K562 (cell line): ENCODE measurements at regions not wholly inside any gene's neighbourhood (a gene's known extent, or its start where the extent isn't known, plus 50 kb on each side); places are given as distances from the start of the nearest gene placed in this dataset.

ENCODE experiments used
- ATAC-seq: fragments of 200-7000 bp; cut with Tn5 transposase; 3 replicates; pipeline ENCODE4 v1.9.1; 2020; ENCODE audit warnings: moderate library complexity
- BruUV-seq: library from RNA; stranded (reverse); fragments of 400-500 nt; replicated peaks from 2 replicates; lab custom pipeline; 2021; lab: Mats Ljungman, UMichigan
- CTCF ChIA-PET: fragments of 300-600 bp; formaldehyde crosslinking; extraction: SDS; loops from one replicate; lab custom pipeline; 2021; ENCODE audit warnings: low intra/inter-chr PET ratio; lab: Yijun Ruan, JAX
- POLR2A ChIA-PET: fragments of 300-600, 350-650 bp; sonication (Branson Sonifier 250); formaldehyde crosslinking; extraction: SDS; loops from one replicate; lab custom pipeline; 2021; ENCODE audit warnings: antibody characterized with exemption, inconsistent platforms; lab: Yijun Ruan, JAX
- DNase-seq, 4 experiments: peaks; one replicate each; pipeline versions ENCODE4 v3.0.0 to v3.0.0-alpha.2; 2011 to 2018; ENCODE audit warnings: low spot score in 3 of 4, mixed read lengths in 3 of 4; ENCODE audit errors: extremely low read depth in 1 of 4
- FAIRE-seq: peaks from 2 replicates; lab custom pipeline; 2011; peaks lifted over from hg19 to GRCh38; lab: Jason Lieb, UNC
- H2AFZ ChIP-seq: 2 replicates; pipeline ENCODE4 v1.6.0; 2011; ENCODE audit warnings: low read depth, low read length, control low read depth, inconsistent platforms
- H3K27ac ChIP-seq: fragments of 200-600 bp; 3 replicates; pipeline ENCODE4 v1.8.0; 2011; ENCODE audit warnings: low read depth, mild to moderate bottlenecking, control low read depth, inconsistent platforms, low read length, moderate library complexity, mixed read lengths; ENCODE audit errors: extremely low read depth
- H3K27me3 ChIP-seq, 2 experiments: fragments of 300-600 bp in 1 of 2; 2 replicates in 1 of 2; 3 replicates in 1 of 2; pipeline versions ENCODE4 v1.6.0 to v1.8.0; 2011; ENCODE audit warnings: inconsistent platforms in 2 of 2, low read length in 2 of 2, mild to moderate bottlenecking in 1 of 2, mixed read lengths in 1 of 2, moderate library complexity in 1 of 2; ENCODE audit not compliant: control insufficient read depth in 2 of 2, insufficient read depth in 2 of 2
- H3K36me3 ChIP-seq: fragments of 300-600 bp; 3 replicates; pipeline ENCODE4 v1.8.0; 2011; ENCODE audit warnings: mild to moderate bottlenecking, low read length, inconsistent platforms; ENCODE audit not compliant: control insufficient read depth, insufficient read depth
- H3K4me1 ChIP-seq, 2 experiments: fragments of 200-600 bp in 1 of 2; replicated peaks in 1 of 2; 2 replicates in 1 of 2; 3 replicates in 1 of 2; pipeline versions ENCODE4 v1.5.1 to v1.8.0; 2011; ENCODE audit warnings: inconsistent platforms in 2 of 2, low read length in 2 of 2, mild to moderate bottlenecking in 1 of 2, mixed read lengths in 1 of 2, moderate library complexity in 1 of 2; ENCODE audit not compliant: control insufficient read depth in 2 of 2, insufficient read depth in 2 of 2
- H3K4me2 ChIP-seq: 2 replicates; pipeline ENCODE4 v1.6.1; 2011; ENCODE audit warnings: low read length, control low read depth, inconsistent platforms, mixed read lengths; ENCODE audit not compliant: insufficient read depth
- H3K4me3 ChIP-seq: fragments of 200-600 bp; sonication (generic), shearing (Covaris generic); 2 replicates; pipeline ENCODE4 v1.5.1; 2016; ENCODE audit warnings: control low read depth, inconsistent platforms
- H3K79me2 ChIP-seq: fragments of 200-600 bp; 3 replicates; pipeline ENCODE4 v1.8.0; 2011; ENCODE audit warnings: low read length, inconsistent platforms; ENCODE audit not compliant: control insufficient read depth, insufficient read depth
- H3K9ac ChIP-seq, 2 experiments: 2 replicates each; pipeline versions ENCODE4 v1.6.0 to v1.6.1; 2011; ENCODE audit warnings: low read depth in 2 of 2, low read length in 2 of 2, control low read depth in 1 of 2, inconsistent platforms in 1 of 2, mild to moderate bottlenecking in 1 of 2, mixed read lengths in 1 of 2; ENCODE audit not compliant: insufficient read depth in 1 of 2
- H3K9me1 ChIP-seq: one replicate; pipeline ENCODE4 v1.6.0; 2011; ENCODE audit warnings: inconsistent platforms, mild to moderate bottlenecking, low read length, moderate library complexity; ENCODE audit not compliant: control insufficient read depth, insufficient read depth
- H3K9me3 ChIP-seq: replicated peaks from 2 replicates; pipeline ENCODE4 v1.5.1; 2011; ENCODE audit warnings: low read depth, low read length, inconsistent platforms; ENCODE audit not compliant: control insufficient read depth, insufficient read depth
- H4K20me1 ChIP-seq: replicated peaks from 2 replicates; pipeline ENCODE4 v1.6.1; 2011; ENCODE audit warnings: low read length, inconsistent platforms, mixed read lengths; ENCODE audit not compliant: control insufficient read depth, insufficient read depth
- CREB1 ChIP-seq, 2 experiments: sonication (generic) in 1 of 2; formaldehyde crosslinking in 1 of 2; IDR thresholded peaks; 2 replicates each; pipeline versions ENCODE4 v1.6.1 to v1.8.0; 2012 to 2022; ENCODE audit warnings: inconsistent platforms in 1 of 2, mild to moderate bottlenecking in 1 of 2, missing genetic modification reagents in 1 of 2, moderate library complexity in 1 of 2
- FOXJ3 ChIP-seq: sonication (generic); formaldehyde crosslinking; IDR thresholded peaks from 2 replicates; pipeline ENCODE4 v1.4.0; 2020; ENCODE audit warnings: mild to moderate bottlenecking, missing genetic modification reagents
- WGBS: fragments of 100-300 bp; shearing (Covaris generic); methylation state at CpG from one replicate; pipeline ENCODE4 v1.1.6; 2016; ENCODE audit warnings: low coverage, mixed read lengths; ENCODE audit not compliant: insufficient coverage; ENCODE audit errors: missing lambda C conversion rate; 5-methylcytosine and 5-hydroxymethylcytosine counted together
- in situ Hi-C: fragments of 300-500 bp; cut with MboI; formaldehyde crosslinking; loops from 4 replicates; pipeline ENCODE4 v1.15.0; 2018; ENCODE audit warnings: inconsistent platforms, mixed read lengths
- intact Hi-C: fragments of 100-400 bp; cut with micrococcal nuclease; formaldehyde crosslinking; loops from 2 replicates; pipeline ENCODE4 v1.14.2; 2022
- TF ChIP-seq, protein P1 (sequence below), 2 experiments: fragments of 450-650 bp; formaldehyde crosslinking in 1 of 2; IDR thresholded peaks; 2 replicates each; pipeline versions ENCODE4 v1.4.0 to v1.6.1; 2014 to 2020; ENCODE audit warnings: mild to moderate bottlenecking in 2 of 2, borderline replicate concordance in 1 of 2, low read depth in 1 of 2

DNA sequence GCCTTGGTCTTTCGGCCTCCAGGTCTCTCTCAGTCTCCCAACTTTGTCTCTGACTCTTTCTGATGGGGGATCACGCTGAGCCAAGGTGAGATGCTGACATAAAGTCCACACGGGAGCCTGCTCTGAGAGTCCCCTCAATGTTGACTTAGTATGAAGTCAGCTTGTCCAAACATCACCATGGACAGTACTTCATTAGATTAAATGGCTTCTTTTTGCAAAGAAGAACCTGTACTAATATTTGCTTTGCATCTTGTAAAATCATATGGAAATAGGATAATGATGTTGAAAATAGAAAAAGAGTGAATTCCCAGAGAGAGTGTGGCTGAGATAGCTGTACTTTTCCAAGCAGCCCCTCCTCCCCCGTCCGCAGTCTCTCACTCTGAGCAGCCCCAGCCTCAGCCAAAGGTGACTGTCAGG is 56.7 kb upstream of the SIAH1 start (continued):
- TF ChIP-seq, protein P1, sequence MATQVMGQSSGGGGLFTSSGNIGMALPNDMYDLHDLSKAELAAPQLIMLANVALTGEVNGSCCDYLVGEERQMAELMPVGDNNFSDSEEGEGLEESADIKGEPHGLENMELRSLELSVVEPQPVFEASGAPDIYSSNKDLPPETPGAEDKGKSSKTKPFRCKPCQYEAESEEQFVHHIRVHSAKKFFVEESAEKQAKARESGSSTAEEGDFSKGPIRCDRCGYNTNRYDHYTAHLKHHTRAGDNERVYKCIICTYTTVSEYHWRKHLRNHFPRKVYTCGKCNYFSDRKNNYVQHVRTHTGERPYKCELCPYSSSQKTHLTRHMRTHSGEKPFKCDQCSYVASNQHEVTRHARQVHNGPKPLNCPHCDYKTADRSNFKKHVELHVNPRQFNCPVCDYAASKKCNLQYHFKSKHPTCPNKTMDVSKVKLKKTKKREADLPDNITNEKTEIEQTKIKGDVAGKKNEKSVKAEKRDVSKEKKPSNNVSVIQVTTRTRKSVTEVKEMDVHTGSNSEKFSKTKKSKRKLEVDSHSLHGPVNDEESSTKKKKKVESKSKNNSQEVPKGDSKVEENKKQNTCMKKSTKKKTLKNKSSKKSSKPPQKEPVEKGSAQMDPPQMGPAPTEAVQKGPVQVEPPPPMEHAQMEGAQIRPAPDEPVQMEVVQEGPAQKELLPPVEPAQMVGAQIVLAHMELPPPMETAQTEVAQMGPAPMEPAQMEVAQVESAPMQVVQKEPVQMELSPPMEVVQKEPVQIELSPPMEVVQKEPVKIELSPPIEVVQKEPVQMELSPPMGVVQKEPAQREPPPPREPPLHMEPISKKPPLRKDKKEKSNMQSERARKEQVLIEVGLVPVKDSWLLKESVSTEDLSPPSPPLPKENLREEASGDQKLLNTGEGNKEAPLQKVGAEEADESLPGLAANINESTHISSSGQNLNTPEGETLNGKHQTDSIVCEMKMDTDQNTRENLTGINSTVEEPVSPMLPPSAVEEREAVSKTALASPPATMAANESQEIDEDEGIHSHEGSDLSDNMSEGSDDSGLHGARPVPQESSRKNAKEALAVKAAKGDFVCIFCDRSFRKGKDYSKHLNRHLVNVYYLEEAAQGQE (IDR thresholded peaks at IDR 0.05; ENCODE audit: borderline replicate concordance): peak; percentile 27; the same call in 1 of the 2 replicates
- TF ChIP-seq, protein P1 (CRISPR knock-in tag; IDR thresholded peaks at IDR 0.05; ENCODE audit: low read depth): no peak
- TF ChIP-seq, all 486 proteins: peak for 1

DNA sequence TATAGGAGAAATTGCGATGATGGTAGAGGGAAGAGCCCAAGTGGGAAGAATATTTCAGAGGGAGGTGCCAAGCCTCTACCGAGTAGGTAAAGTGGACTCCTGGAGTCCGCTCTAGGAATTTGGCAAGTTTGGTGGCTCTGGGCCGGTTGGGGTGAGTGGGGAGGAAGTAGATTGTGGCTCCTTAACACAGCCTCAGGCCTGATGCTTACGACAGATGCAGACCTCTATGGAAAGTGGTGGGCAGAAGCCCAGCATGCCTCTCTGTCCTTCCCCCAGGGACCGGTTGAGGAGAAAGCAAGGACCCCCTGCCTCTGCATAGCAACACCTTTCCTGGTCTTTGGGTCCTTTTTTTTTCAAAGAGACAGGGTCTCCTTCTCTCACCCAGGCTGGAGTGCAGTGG is 55.9 kb upstream of the SIAH1 start:
- Histone ChIP-seq H2AFZ (no peak overlapping the region), H4K20me1 (no peaks in the 10 kb centered on the region), H3K27ac (no peak overlapping the region), H3K27me3 (peaks cover 9 to 26% of the 10 kb centered on the region in 2 experiments; a peak in 3 of 5 replicates), H3K9me1 (no peaks in the 10 kb centered on the region), H3K79me2 (no peaks in the 10 kb centered on the region), H3K4me2 (no peak overlapping the region), H3K9me3 (no peaks in the 10 kb centered on the region), H3K4me3 (no peak overlapping the region), H3K4me1 (no peaks in the 10 kb centered on the region), H3K36me3 (no peaks in the 10 kb centered on the region), H3K9ac (no peak overlapping the region)
- ATAC-seq (no peak), DNase-seq (no peak), FAIRE-seq (no peak)
- WGBS: 0% methylated on average over 6 of the region's 6 CpGs
- intact Hi-C loops (no loop called here), in situ Hi-C loops (no loop called here)
- BruUV-seq: no TSS peak
- CTCF ChIA-PET: no interaction called here
- POLR2A ChIA-PET: no interaction called here
- no peak for TF ChIP-seq FOXJ3 (CRISPR knock-in tag)
- TF ChIP-seq CREB1 (IDR thresholded peaks at IDR 0.05): no peak
- no peak for TF ChIP-seq CREB1 (CRISPR knock-in tag; IDR thresholded peaks at IDR 0.05)
